ENCODE measurements at regions not wholly inside any gene's neighbourhood (a gene's known extent, or its start where the extent isn't known, plus 50 kb on each side); places are given as distances from the start of the nearest gene placed in this dataset.

GRCh38 chr9:99385215-99385614 lies 163.1 kb downstream of the SEC61B start:
- WGBS, 2 donors (ENCODE audit: low coverage in 1 of 2) = 79 to 80% methylated on average over 2 to 4 of the region's 4 CpGs
- no peak for ATAC-seq
- Histone ChIP-seq H3K4me1 (no peaks in the 10 kb centered on the region), H3K27me3 (peaks cover 5% of the 10 kb centered on the region), H3K4me3 (no peak overlapping the region), H3K27ac (no peak overlapping the region), H3K36me3 (no peaks in the 10 kb centered on the region), H3K9me3 (no peaks in the 10 kb centered on the region)
- TF ChIP-seq EP300 (IDR thresholded peaks at IDR 0.05) (no peak), CTCF (IDR thresholded peaks at IDR 0.05) (no peak), POLR2AphosphoS5 (IDR thresholded peaks at IDR 0.05) (no peak), POLR2A (IDR thresholded peaks at IDR 0.05) (no peak)

GRCh38 chr9:99385814-99386279 lies 163.8 kb downstream of the SEC61B start:
- no peaks in the 10 kb centered on the region for H3K36me3 ChIP-seq
- H3K27me3 ChIP-seq = peaks cover 5% of the 10 kb centered on the region
- H3K4me3 ChIP-seq = no peak overlapping the region
- 89% methylated on average over 1 of the region's 5 CpGs; no CpG with 5 or more reads in 1 of the 2 donors for WGBS, 2 donors (ENCODE audit: low coverage in 1 of 2)
- no peak overlapping the region for H3K27ac ChIP-seq
- TF ChIP-seq POLR2A (IDR thresholded peaks at IDR 0.05) (no peak), EP300 (IDR thresholded peaks at IDR 0.05) (no peak), POLR2AphosphoS5 (IDR thresholded peaks at IDR 0.05) (no peak), CTCF (IDR thresholded peaks at IDR 0.05) (no peak)
- no peaks in the 10 kb centered on the region for H3K4me1 ChIP-seq
- H3K9me3 ChIP-seq = no peaks in the 10 kb centered on the region
- ATAC-seq = no peak

GRCh38 chr9:99387431-99387830 lies 165.3 kb downstream of the SEC61B start:
- TF ChIP-seq EP300 (IDR thresholded peaks at IDR 0.05) (no peak), CTCF (IDR thresholded peaks at IDR 0.05) (no peak), POLR2AphosphoS5 (IDR thresholded peaks at IDR 0.05) (no peak), POLR2A (IDR thresholded peaks at IDR 0.05) (no peak)
- 75 to 89% methylated on average over 2 of the region's 2 CpGs for WGBS, 2 donors (ENCODE audit: low coverage in 1 of 2)
- ATAC-seq = no peak
- Histone ChIP-seq H3K36me3 (no peaks in the 10 kb centered on the region), H3K4me3 (no peak overlapping the region), H3K27ac (no peak overlapping the region), H3K9me3 (no peaks in the 10 kb centered on the region), H3K27me3 (peaks cover 5% of the 10 kb centered on the region), H3K4me1 (peaks cover 0 to 10% (median 0%) of the 10 kb centered on the region in 3 donors)

- Histone ChIP-seq H3K9me3 (no peaks in the 10 kb centered on the region), H3K36me3 (no peaks in the 10 kb centered on the region), H3K27me3 (peaks cover 5% of the 10 kb centered on the region), H3K4me1 (peaks cover 0 to 16% (median 0%) of the 10 kb centered on the region in 3 donors), H3K4me3 (no peak overlapping the region), H3K27ac (no peak overlapping the region)
- no peak for ATAC-seq
- 73 to 86% methylated on average over 4 to 10 of the region's 10 CpGs for WGBS, 2 donors (ENCODE audit: low coverage in 1 of 2)
- no peak for TF ChIP-seq POLR2A (IDR thresholded peaks at IDR 0.05)
- TF ChIP-seq POLR2AphosphoS5 (IDR thresholded peaks at IDR 0.05) = no peak
- no peak for TF ChIP-seq CTCF (IDR thresholded peaks at IDR 0.05)
- no peak for TF ChIP-seq EP300 (IDR thresholded peaks at IDR 0.05)
Measured at GRCh38 chr9:99389087-99390033, 167.3 kb downstream of the SEC61B start.
